Skeletal muscle satellite cell (primary cell): ENCODE measurements at regions not wholly inside any gene's neighbourhood (a gene's known extent, or its start where the extent isn't known, plus 50 kb on each side); places are given as distances from the start of the nearest gene placed in this dataset.
"Not testable (repeated sequence)": the region's sequence is repeated elsewhere in the genome, so short reads cannot be mapped to it uniquely, and the experiment has no call there.

ENCODE experiments used
- H3K27me3 ChIP-seq: 2 replicates; pipeline ENCODE4 v1.7.0; 2013; ENCODE audit warnings: low read length; ENCODE audit not compliant: control insufficient read depth, insufficient read depth
- H3K36me3 ChIP-seq: 2 replicates; pipeline ENCODE4 v1.7.0; 2013; ENCODE audit warnings: mild to moderate bottlenecking, control low read depth, low read length; ENCODE audit not compliant: insufficient read depth
- H3K4me1 ChIP-seq: 2 replicates; pipeline ENCODE4 v1.7.0; 2013; ENCODE audit warnings: low read length; ENCODE audit not compliant: control insufficient read depth, insufficient read depth
- H3K4me2 ChIP-seq: 2 replicates; pipeline ENCODE4 v1.7.0; 2013; ENCODE audit warnings: mild to moderate bottlenecking, low read length
- H3K4me3 ChIP-seq: 2 replicates; pipeline ENCODE4 v1.7.0; 2013; ENCODE audit warnings: low read length
- H3K9ac ChIP-seq: 2 replicates; pipeline ENCODE4 v1.7.0; 2013; ENCODE audit warnings: mild to moderate bottlenecking, low read depth, low read length, moderate library complexity
- H3K9me3 ChIP-seq: replicated peaks from 2 replicates; pipeline ENCODE4 v1.7.0; 2013; ENCODE audit warnings: mild to moderate bottlenecking, control low read depth, low read length

DNA sequence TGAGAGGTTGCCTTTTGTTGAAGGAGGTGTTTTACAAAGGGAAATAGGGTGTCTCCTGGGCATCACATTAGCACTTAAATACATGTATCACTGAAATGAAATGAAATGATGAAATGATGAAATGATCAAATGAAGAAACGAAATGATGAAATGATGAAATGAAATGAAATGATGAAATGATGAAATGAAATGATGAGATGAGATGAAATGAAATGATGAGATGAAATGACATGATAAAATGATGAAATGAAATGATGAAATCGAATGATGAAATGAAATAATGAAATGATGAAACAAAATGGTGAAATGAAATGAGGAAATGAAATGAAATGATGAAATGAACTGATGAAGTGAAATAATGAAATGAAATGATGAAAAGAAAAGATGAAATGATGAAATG lies 137.6 kb upstream of the ERV3-1 start:
- H3K4me3 ChIP-seq, H3K9me3 ChIP-seq, H3K36me3 ChIP-seq, H3K9ac ChIP-seq, H3K4me1 ChIP-seq, H3K4me2 ChIP-seq, H3K27me3 ChIP-seq: not testable (repeated sequence)

GRCh38 chr7:65141894-65142293 lies 135.4 kb upstream of the ERV3-1 start:
- H3K4me2 ChIP-seq, H3K9me3 ChIP-seq, H3K9ac ChIP-seq, H3K36me3 ChIP-seq, H3K27me3 ChIP-seq, H3K4me1 ChIP-seq, H3K4me3 ChIP-seq: not testable (repeated sequence)

- not testable (repeated sequence) for H3K9me3 ChIP-seq, H3K27me3 ChIP-seq, H3K4me1 ChIP-seq, H3K36me3 ChIP-seq, H3K9ac ChIP-seq, H3K4me3 ChIP-seq, H3K4me2 ChIP-seq
These were observed 134.9 kb upstream of the ERV3-1 start for GRCh38 chr7:65141405-65141778.

DNA sequence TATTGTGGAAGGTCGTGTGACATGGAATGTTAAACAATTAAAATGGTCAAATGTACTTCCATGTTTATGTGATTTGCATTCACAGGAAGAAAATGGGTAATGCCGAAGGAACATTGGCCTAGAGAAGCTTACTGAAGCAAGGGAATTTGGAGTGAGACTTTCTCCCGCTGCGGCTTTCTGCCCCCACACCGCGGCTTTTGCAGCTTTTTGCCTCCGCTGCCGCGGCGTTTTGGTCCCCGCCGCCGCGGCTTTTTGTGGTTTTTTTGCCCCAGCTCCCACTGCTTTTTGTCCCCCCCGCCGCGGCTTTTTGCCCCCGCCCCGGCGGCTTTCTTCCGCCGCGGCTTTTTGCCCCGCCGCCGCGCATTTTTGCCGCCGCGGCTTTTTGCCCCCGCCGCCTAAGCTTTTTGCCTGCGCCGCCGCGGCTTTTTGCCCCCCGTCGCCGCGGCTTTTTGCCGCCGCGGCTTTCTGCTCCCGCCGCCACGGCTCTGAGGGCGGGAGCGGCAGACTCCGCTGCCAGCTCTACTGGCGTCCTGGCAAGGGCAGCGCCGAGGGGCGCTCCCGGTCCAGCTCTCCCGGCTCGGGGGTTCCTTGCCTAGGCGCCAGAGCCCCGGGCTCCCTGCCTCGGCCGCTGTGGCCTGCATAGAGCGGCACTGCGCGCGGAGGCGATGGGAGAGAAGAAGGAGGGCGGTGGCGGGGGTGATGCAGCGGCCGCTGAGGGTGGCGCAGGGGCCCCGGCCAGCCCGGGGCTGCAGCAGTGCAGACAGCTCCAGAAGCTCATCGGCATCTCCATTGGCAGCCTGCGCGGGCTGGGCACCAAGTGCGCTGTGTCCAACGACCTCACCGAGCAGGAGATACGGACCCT lies 134.3 kb upstream of the ERV3-1 start:
- not testable (repeated sequence) for H3K4me2 ChIP-seq, H3K4me3 ChIP-seq, H3K9me3 ChIP-seq, H3K36me3 ChIP-seq, H3K27me3 ChIP-seq, H3K4me1 ChIP-seq, H3K9ac ChIP-seq

GRCh38 chr7:65136850-65137249 lies 130.4 kb upstream of the ERV3-1 start:
- H3K36me3 ChIP-seq, H3K27me3 ChIP-seq, H3K4me1 ChIP-seq, H3K4me3 ChIP-seq, H3K9me3 ChIP-seq, H3K9ac ChIP-seq, H3K4me2 ChIP-seq: not testable (repeated sequence)

DNA sequence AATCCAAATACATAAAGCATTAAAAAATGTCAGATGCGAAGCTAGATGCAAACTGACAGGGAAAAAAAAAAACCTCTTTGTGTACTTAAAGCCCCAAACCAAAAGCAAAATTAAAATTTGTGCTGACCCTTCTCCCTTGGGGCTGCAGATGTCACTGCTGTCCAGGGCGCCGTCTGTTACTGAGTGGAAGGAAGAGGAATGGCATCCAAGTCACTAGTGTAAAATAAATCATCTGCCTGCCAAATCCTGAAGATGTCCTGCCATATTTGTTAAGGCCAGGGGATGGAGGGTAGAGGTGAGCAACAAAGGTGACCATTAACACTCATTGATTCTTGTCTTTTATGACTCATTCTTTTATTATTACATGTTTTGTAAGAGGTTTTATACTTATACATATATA lies 126.6 kb upstream of the ERV3-1 start:
- not testable (repeated sequence) for H3K4me2 ChIP-seq, H3K9me3 ChIP-seq, H3K4me1 ChIP-seq, H3K4me3 ChIP-seq, H3K9ac ChIP-seq, H3K36me3 ChIP-seq, H3K27me3 ChIP-seq

GRCh38 chr7:65132256-65132655 lies 125.8 kb upstream of the ERV3-1 start:
- not testable (repeated sequence) for H3K4me2 ChIP-seq, H3K9me3 ChIP-seq, H3K9ac ChIP-seq, H3K27me3 ChIP-seq, H3K4me3 ChIP-seq, H3K4me1 ChIP-seq, H3K36me3 ChIP-seq

DNA sequence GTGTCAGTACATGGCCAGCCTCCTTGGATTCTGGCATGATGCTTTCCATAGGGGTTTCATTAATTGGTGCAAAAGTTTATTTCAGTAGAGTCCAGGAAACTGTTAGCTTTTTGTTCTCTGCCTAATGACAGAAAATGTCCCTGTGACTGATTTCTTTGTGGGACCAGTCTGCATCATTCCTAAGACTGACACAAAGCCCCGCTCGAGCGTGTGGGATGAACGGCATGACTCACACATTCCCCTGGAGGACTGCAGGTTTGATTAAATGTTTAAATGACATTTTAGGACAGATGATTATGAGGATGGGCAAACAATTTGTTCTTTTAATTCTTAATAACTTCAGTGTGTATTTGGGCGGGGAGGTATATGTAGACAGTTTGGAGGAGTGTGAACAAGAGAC lies 120.9 kb upstream of the ERV3-1 start:
- not testable (repeated sequence) for H3K9me3 ChIP-seq, H3K9ac ChIP-seq, H3K4me3 ChIP-seq, H3K36me3 ChIP-seq, H3K4me2 ChIP-seq, H3K27me3 ChIP-seq, H3K4me1 ChIP-seq

DNA sequence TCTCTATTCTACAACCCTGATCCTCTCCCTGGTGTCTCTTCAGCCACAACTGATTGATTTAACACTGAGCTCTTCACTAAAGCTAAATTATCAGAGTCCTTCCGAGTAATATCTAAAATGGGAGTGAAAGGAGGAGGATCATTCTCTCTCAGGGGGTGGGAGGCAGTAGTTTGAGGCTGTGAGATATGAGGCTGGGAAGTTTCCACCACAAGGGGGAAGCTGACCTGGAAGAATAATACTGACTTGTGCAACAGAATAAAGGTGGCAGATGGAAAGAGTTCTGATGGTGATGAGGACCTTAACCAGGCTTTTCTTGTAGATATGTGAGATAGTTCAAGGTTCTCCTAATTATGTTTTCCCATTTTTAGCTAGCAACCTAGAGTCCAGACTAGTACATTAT lies 118.1 kb upstream of the ERV3-1 start:
- H3K4me3 ChIP-seq, H3K27me3 ChIP-seq, H3K36me3 ChIP-seq, H3K9me3 ChIP-seq, H3K4me2 ChIP-seq, H3K4me1 ChIP-seq, H3K9ac ChIP-seq: not testable (repeated sequence)

DNA sequence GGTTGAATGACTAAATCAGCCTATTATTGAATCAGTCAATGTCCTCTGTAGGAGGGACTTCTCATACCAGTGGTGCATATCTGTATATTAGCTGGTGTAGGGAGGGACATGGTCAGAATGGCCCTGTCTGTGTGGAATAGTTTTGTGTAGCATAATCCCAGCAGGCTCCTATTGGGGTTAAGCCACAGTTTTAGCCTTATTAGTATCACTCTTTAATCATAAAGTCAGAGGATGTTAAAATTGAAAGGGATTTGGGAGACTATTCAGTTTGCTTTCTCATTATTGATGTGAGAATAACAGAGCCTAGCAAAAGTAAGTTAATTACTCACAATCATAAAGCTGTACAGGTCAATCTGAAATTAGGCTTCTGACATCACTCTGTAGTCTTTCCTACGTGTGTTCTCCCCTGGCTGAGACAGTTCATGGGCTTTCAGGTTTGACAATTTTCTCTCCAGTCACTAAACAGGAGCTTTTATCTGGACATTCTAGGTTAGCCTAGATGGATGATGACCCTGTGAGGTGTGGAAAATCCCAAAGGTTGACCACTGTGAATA lies 99.2 kb upstream of the ERV3-1 start:
- not testable (repeated sequence) for H3K4me2 ChIP-seq, H3K9ac ChIP-seq, H3K36me3 ChIP-seq, H3K9me3 ChIP-seq, H3K4me3 ChIP-seq, H3K27me3 ChIP-seq, H3K4me1 ChIP-seq

DNA sequence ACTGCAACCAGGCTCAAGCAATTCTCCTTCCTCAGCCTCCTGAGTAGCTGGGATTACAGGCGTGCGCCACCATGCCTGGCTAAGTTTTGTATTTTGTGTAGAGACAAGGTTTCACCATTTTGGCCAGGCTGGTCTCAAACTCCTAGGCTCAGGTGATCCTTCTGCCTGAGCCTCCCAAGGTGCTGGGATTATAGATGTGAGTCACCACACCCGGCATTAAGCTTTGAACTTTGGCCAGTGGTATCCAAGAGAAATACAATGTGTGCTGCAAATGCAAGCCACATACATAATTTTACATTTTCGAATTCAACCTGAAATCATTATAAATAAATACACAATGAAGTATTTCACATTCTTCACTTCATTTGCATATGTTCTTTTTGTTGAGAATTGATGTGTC lies 94.0 kb upstream of the ERV3-1 start:
- H3K4me3 ChIP-seq, H3K4me2 ChIP-seq, H3K27me3 ChIP-seq, H3K36me3 ChIP-seq, H3K9me3 ChIP-seq, H3K4me1 ChIP-seq, H3K9ac ChIP-seq: not testable (repeated sequence)

DNA sequence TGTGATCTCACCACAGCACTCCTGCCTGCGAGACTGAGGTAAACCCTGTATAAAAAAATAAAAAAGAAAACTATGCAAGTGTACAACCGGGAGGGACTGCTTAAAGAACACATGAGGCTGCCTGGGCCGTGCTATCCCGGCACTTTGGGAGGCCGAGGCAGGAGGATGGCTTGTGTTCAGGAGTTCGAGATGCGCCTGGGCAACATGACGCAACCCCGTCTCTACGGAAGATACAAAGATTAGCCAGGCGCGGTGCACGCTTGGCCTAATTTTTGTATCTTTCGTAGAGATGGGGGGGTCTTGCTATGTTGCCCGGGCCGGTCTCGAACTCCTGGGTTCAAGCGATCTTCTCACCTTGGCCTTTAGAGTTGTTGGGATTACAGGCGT lies 75.2 kb upstream of the ERV3-1 start:
- H3K27me3 ChIP-seq, H3K36me3 ChIP-seq, H3K9me3 ChIP-seq, H3K4me1 ChIP-seq: not testable (repeated sequence)
- peak overlapping the region; percentile 94 for H3K4me3 ChIP-seq
- peak overlapping the region; percentile 84 for H3K9ac ChIP-seq
- H3K4me2 ChIP-seq: peak overlapping the region; percentile 77
